Kidney epithelial cell (primary cell): ENCODE measurements at regions not wholly inside any gene's neighbourhood (a gene's known extent, or its start where the extent isn't known, plus 50 kb on each side); places are given as distances from the start of the nearest gene placed in this dataset.

Source experiments
- DNase-seq: peaks from one replicate; pipeline ENCODE4 v3.0.0-alpha.2; 2010; ENCODE audit warnings: low read depth
- H3K27me3 ChIP-seq: 2 replicates; pipeline ENCODE4 v1.6.0; 2011; ENCODE audit warnings: low read length; ENCODE audit not compliant: control insufficient read depth, insufficient read depth
- H3K36me3 ChIP-seq: 2 replicates; pipeline ENCODE4 v1.5.1; 2011; ENCODE audit warnings: low read length; ENCODE audit not compliant: control insufficient read depth, insufficient read depth
- H3K4me3 ChIP-seq: 2 replicates; pipeline ENCODE4 v1.5.1; 2011; ENCODE audit warnings: low read depth, mild to moderate bottlenecking, control low read depth, low read length
- CTCF ChIP-seq: IDR thresholded peaks from 2 replicates; pipeline ENCODE4 v1.5.1; 2011; ENCODE audit warnings: mild to moderate bottlenecking, moderate library complexity, low read length, control low read depth, inconsistent platforms; ENCODE audit not compliant: insufficient read depth, poor library complexity, severe bottlenecking

- Histone ChIP-seq H3K27me3 (no peaks in the 10 kb centered on the region), H3K4me3 (no peak overlapping the region), H3K36me3 (no peaks in the 10 kb centered on the region)
- DNase-seq: no peak
- no peak for TF ChIP-seq CTCF
Observed at GRCh38 chr1:195584870-195585624, 1023.2 kb downstream of the KCNT2 start.

GRCh38 chr1:195580988-195581387, 1027.3 kb downstream of the KCNT2 start:
- DNase-seq: no peak
- peak; percentile 6 for TF ChIP-seq CTCF
- Histone ChIP-seq H3K27me3 (no peaks in the 10 kb centered on the region), H3K4me3 (no peak overlapping the region), H3K36me3 (no peaks in the 10 kb centered on the region)

GRCh38 chr1:195577748-195578147, 1030.5 kb downstream of the KCNT2 start:
- TF ChIP-seq CTCF: no peak
- Histone ChIP-seq H3K27me3 (no peaks in the 10 kb centered on the region), H3K36me3 (no peaks in the 10 kb centered on the region), H3K4me3 (no peak overlapping the region)
- no peak for DNase-seq

GRCh38 chr1:195576641-195577040, 1031.6 kb downstream of the KCNT2 start:
- no peak for TF ChIP-seq CTCF
- H3K36me3 ChIP-seq: no peaks in the 10 kb centered on the region
- H3K27me3 ChIP-seq: no peaks in the 10 kb centered on the region
- no peak overlapping the region for H3K4me3 ChIP-seq
- no peak for DNase-seq

GRCh38 chr1:195574511-195574910, 1033.7 kb downstream of the KCNT2 start:
- no peak for TF ChIP-seq CTCF

GRCh38 chr1:195569934-195570333, 1038.3 kb downstream of the KCNT2 start:
- no peaks in the 10 kb centered on the region for H3K36me3 ChIP-seq
- TF ChIP-seq CTCF: no peak
- no peaks in the 10 kb centered on the region for H3K27me3 ChIP-seq

More at GRCh38 chr1:195574511-195574910, 1033.7 kb downstream of the KCNT2 start:
- no peak overlapping the region for H3K4me3 ChIP-seq
- no peak for DNase-seq
- no peaks in the 10 kb centered on the region for H3K36me3 ChIP-seq
- H3K27me3 ChIP-seq: no peaks in the 10 kb centered on the region

More at GRCh38 chr1:195569934-195570333, 1038.3 kb downstream of the KCNT2 start:
- DNase-seq: no peak
- H3K4me3 ChIP-seq: no peak overlapping the region
